Thyroid gland (tissue), 4 donors: ENCODE measurements at regions not wholly inside any gene's neighbourhood (a gene's known extent, or its start where the extent isn't known, plus 50 kb on each side); places are given as distances from the start of the nearest gene placed in this dataset.

Source experiments
- DNase-seq, 2 donors: peaks; one replicate each; pipeline ENCODE4 v3.0.0-alpha.2; 2019
- H3K27ac ChIP-seq, 3 donors: fragments of 200-600 bp; sonication (generic); 1 replicate in 2 of 3; 2 replicates in 1 of 3; pipeline ENCODE4 v1.5.1; 2016 to 2019; ENCODE audit warnings: mild to moderate bottlenecking in 1 of 3, moderate library complexity in 1 of 3
- H3K27me3 ChIP-seq: fragments of 200-600 bp; sonication (generic); one replicate; pipeline ENCODE4 v1.5.1; 2019
- H3K36me3 ChIP-seq, 2 donors: fragments of 200-600 bp; sonication (generic); one replicate each; pipeline ENCODE4 v1.5.1; 2016 to 2019
- H3K4me1 ChIP-seq, 2 donors: fragments of 200-600 bp; sonication (generic); one replicate each; pipeline ENCODE4 v1.5.1; 2017 to 2019
- H3K4me3 ChIP-seq, 3 donors: fragments of 200-600 bp; sonication (generic); replicated peaks in 1 of 3; 1 replicate in 2 of 3; 2 replicates in 1 of 3; pipeline ENCODE4 v1.5.1; 2016; ENCODE audit warnings: mild to moderate bottlenecking in 1 of 3
- H3K9me3 ChIP-seq: fragments of 200-600 bp; sonication (generic); one replicate; pipeline ENCODE4 v1.5.1; 2017
- POLR2A ChIP-seq, 2 donors: fragments of 450-650 bp; IDR thresholded peaks; one replicate each; pipeline ENCODE4 v1.6.1; 2017; ENCODE audit warnings: antibody characterized with exemption in 2 of 2, mild to moderate bottlenecking in 2 of 2, moderate library complexity in 1 of 2
- WGBS, 2 donors: methylation state at CpG; one replicate each; pipeline ENCODE4 v1.1.5; 2017; 5-methylcytosine and 5-hydroxymethylcytosine counted together
- intact Hi-C: fragments of 100-400 bp; cut with DNase I; formaldehyde crosslinking; loops from one replicate; pipeline ENCODE4 v1.15.1; 2023
- TF ChIP-seq, protein P1 (sequence below), 6 experiments: fragments of 200-600 bp in 3 of 6; fragments of 450-650 bp in 3 of 6; sonication (generic) in 3 of 6; IDR thresholded peaks; one replicate each; pipeline ENCODE4 v1.5.1; 2016 to 2019; ENCODE audit warnings: antibody characterized with exemption in 6 of 6, mild to moderate bottlenecking in 2 of 6, inconsistent platforms in 1 of 6, moderate library complexity in 1 of 6

GRCh38 chr20:10951904-10952303, 278.1 kb upstream of the JAG1 start:
- TF ChIP-seq, protein P1, sequence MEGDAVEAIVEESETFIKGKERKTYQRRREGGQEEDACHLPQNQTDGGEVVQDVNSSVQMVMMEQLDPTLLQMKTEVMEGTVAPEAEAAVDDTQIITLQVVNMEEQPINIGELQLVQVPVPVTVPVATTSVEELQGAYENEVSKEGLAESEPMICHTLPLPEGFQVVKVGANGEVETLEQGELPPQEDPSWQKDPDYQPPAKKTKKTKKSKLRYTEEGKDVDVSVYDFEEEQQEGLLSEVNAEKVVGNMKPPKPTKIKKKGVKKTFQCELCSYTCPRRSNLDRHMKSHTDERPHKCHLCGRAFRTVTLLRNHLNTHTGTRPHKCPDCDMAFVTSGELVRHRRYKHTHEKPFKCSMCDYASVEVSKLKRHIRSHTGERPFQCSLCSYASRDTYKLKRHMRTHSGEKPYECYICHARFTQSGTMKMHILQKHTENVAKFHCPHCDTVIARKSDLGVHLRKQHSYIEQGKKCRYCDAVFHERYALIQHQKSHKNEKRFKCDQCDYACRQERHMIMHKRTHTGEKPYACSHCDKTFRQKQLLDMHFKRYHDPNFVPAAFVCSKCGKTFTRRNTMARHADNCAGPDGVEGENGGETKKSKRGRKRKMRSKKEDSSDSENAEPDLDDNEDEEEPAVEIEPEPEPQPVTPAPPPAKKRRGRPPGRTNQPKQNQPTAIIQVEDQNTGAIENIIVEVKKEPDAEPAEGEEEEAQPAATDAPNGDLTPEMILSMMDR (IDR thresholded peaks at IDR 0.05): no peak
- TF ChIP-seq POLR2A (IDR thresholded peaks at IDR 0.05): no peak

DNA sequence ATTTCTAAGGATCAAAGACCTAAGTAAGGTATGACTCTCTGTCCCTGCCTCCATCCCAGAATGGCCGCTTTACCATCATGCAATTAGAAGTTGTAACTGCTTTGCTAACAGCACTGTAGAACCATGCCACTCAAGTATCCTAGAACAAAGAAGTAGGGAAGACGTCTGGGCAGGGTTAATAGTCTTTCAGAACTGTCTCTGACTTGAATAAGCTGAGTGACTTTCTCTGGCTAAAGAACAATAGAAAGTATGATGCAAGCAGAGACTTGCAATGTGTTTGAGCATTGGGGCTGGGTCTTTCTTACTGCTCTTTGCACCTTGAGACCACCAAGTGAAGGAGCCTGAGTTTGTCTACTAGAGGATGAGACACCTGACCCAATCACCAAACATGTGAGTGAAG, 279.6 kb upstream of the JAG1 start:
- intact Hi-C loops: no loop called here
- Histone ChIP-seq H3K4me1 (no peaks in the 10 kb centered on the region), H3K9me3 (no peaks in the 10 kb centered on the region), H3K4me3 (no peak overlapping the region), H3K27me3 (no peaks in the 10 kb centered on the region), H3K27ac (no peak overlapping the region), H3K36me3 (no peaks in the 10 kb centered on the region)
- 65 to 69% methylated on average over 2 of the region's 2 CpGs for WGBS, 2 donors
- TF ChIP-seq, protein P1 (IDR thresholded peaks at IDR 0.05): no peak
- TF ChIP-seq POLR2A (IDR thresholded peaks at IDR 0.05): no peak
- DNase-seq: no peak

More at GRCh38 chr20:10951904-10952303, 278.1 kb upstream of the JAG1 start:
- Histone ChIP-seq H3K36me3 (no peaks in the 10 kb centered on the region), H3K27ac (no peak overlapping the region), H3K27me3 (no peaks in the 10 kb centered on the region), H3K4me3 (no peak overlapping the region), H3K9me3 (no peaks in the 10 kb centered on the region), H3K4me1 (no peaks in the 10 kb centered on the region)
- intact Hi-C loops: no loop called here
- WGBS, 2 donors: 84 to 88% methylated on average over 1 of the region's 1 CpG
- no peak for DNase-seq

- TF ChIP-seq, protein P1 (IDR thresholded peaks at IDR 0.05): no peak
- no peak for TF ChIP-seq POLR2A (IDR thresholded peaks at IDR 0.05)
- WGBS, 2 donors: 74 to 81% methylated on average over 6 of the region's 6 CpGs
- Histone ChIP-seq H3K9me3 (no peaks in the 10 kb centered on the region), H3K27ac (no peak overlapping the region), H3K27me3 (no peaks in the 10 kb centered on the region), H3K4me3 (no peak overlapping the region), H3K4me1 (no peaks in the 10 kb centered on the region), H3K36me3 (no peaks in the 10 kb centered on the region)
- intact Hi-C loops: no loop called here
- no peak for DNase-seq
Observed at GRCh38 chr20:10954137-10954840, 280.5 kb upstream of the JAG1 start.

GRCh38 chr20:10954908-10955580, 281.2 kb upstream of the JAG1 start:
- Histone ChIP-seq H3K27ac (no peak overlapping the region), H3K36me3 (no peaks in the 10 kb centered on the region), H3K27me3 (no peaks in the 10 kb centered on the region), H3K4me3 (no peak overlapping the region), H3K4me1 (no peaks in the 10 kb centered on the region), H3K9me3 (no peaks in the 10 kb centered on the region)
- intact Hi-C loops: no loop called here
- no peak for TF ChIP-seq POLR2A (IDR thresholded peaks at IDR 0.05)
- TF ChIP-seq, protein P1 (IDR thresholded peaks at IDR 0.05): no peak
- no peak for DNase-seq
- WGBS, 2 donors: 87 to 93% methylated on average over 3 of the region's 3 CpGs

DNA sequence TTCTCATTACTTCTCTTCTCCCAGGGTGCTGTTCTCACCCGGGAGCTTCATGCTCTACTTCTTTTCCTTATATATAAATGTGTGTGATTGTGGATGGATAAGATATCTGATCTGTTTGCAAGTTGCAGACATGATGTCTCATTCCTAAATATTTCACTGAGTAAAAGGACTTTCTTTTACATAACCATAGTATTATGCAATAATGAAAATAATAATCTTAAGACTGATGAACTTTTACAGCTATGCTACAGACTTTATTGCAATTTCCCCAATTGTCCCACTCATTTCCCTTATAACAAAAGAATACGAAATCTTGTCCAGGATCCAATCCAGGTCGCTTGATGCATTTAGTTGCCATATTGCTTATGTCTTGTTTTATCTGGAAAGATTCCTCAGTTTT, 284.5 kb upstream of the JAG1 start:
- no peak overlapping the region for H3K27ac ChIP-seq
- WGBS, 2 donors: 86 to 89% methylated on average over 3 of the region's 3 CpGs
- no peaks in the 10 kb centered on the region for H3K36me3 ChIP-seq
- intact Hi-C loops: no loop called here
- no peaks in the 10 kb centered on the region for H3K27me3 ChIP-seq
- H3K4me1 ChIP-seq: no peaks in the 10 kb centered on the region
- H3K9me3 ChIP-seq: no peaks in the 10 kb centered on the region
- no peak for TF ChIP-seq POLR2A (IDR thresholded peaks at IDR 0.05)
- TF ChIP-seq, protein P1 (IDR thresholded peaks at IDR 0.05): no peak
- DNase-seq: no peak
- no peak overlapping the region for H3K4me3 ChIP-seq
